ENCODE measurements at regions not wholly inside any gene's neighbourhood (a gene's known extent, or its start where the extent isn't known, plus 50 kb on each side); places are given as distances from the start of the nearest gene placed in this dataset.

- no peaks in the 10 kb centered on the region for H3K79me1 ChIP-seq (ENCODE audit: low read depth, low read length)
- ChIA-PET POLR2A (ENCODE audit: partially characterized antibody) (no interaction called here), CTCF (ENCODE audit: partially characterized antibody) (no interaction called here)
- H3K27me3 ChIP-seq (replicated peaks in 1 of 4; ENCODE audit: control insufficient read depth in 3 of 4, extremely low read depth in 1 of 4, insufficient read depth in 3 of 4, low read length in 3 of 4): peaks cover 0 to 1% (median 0%) of the 10 kb centered on the region in 4 experiments; a peak in 1 of 7 replicates
- H3K56ac ChIP-seq (replicated peaks; ENCODE audit: insufficient read length, low read depth, low read length): no peak overlapping the region
- no peak overlapping the region for H4K91ac ChIP-seq (replicated peaks; ENCODE audit: insufficient read length, low read length)
- no peak overlapping the region for H4K8ac ChIP-seq (ENCODE audit: extremely low read depth, insufficient read depth, low read length)
- H4K20me1 ChIP-seq (replicated peaks in 1 of 2; ENCODE audit: control insufficient read depth in 1 of 2, insufficient read depth in 2 of 2, low read length in 2 of 2): no peaks in the 10 kb centered on the region
- no peaks in the 10 kb centered on the region for H3K79me2 ChIP-seq (ENCODE audit: control insufficient read depth in 1 of 2, insufficient read depth in 2 of 2, low read length in 2 of 2)
- H3K4me2 ChIP-seq (ENCODE audit: insufficient read depth in 1 of 2, low read depth in 2 of 2, low read length in 2 of 2): no peak overlapping the region
- H2AFZ ChIP-seq (ENCODE audit: low read length): no peak overlapping the region
- H4K5ac ChIP-seq (ENCODE audit: insufficient read length, low read depth, low read length): no peak overlapping the region
- H3K18ac ChIP-seq (ENCODE audit: extremely low read depth, low read length): no peak overlapping the region
- no peak overlapping the region for H3K14ac ChIP-seq (ENCODE audit: insufficient read length)
- H3K27ac ChIP-seq (ENCODE audit: low read depth, low read length): no peak overlapping the region
- no peak overlapping the region for H2BK12ac ChIP-seq (ENCODE audit: low read depth, low read length)
- FAIRE-seq (no peak), DNase-seq (ENCODE audit: low read depth in 1 of 2, low spot score in 2 of 2) (no peak)
- H2BK5ac ChIP-seq (ENCODE audit: low read depth, low read length): no peak overlapping the region
- no peak overlapping the region for H3K4me3 ChIP-seq (ENCODE audit: extremely low read depth in 1 of 4, insufficient read depth in 2 of 4, low read depth in 3 of 4, low read length in 4 of 4)
- H3K9ac ChIP-seq (replicated peaks in 1 of 4; ENCODE audit: extremely low read depth in 1 of 4, low read depth in 3 of 4, low read length in 3 of 4): no peak overlapping the region
- 96% methylated on average over 4 of the region's 4 CpGs; no CpG with 5 or more reads in 1 of the 2 experiments for WGBS, 2 experiments (ENCODE audit: extremely low coverage in 1 of 2, insufficient coverage in 1 of 2, insufficient read length in 1 of 2, insufficient replicate concordance in 2 of 2, low coverage in 1 of 2, low lambda C conversion rate in 2 of 2, missing lambda C conversion rate in 1 of 2)
- no peaks in the 10 kb centered on the region for H3K4me1 ChIP-seq (replicated peaks in 1 of 4; ENCODE audit: control insufficient read depth in 3 of 4, insufficient read depth in 4 of 4, low read length in 3 of 4)
- no peak overlapping the region for H2AK5ac ChIP-seq (ENCODE audit: low read depth, low read length)
- TF ChIP-seq BRCA1 (IDR thresholded peaks at IDR 0.05; ENCODE audit: low read depth, low read length): no peak
- TF ChIP-seq CHD2 (IDR thresholded peaks at IDR 0.05; ENCODE audit: low read length): no peak
- TF ChIP-seq GABPA (IDR thresholded peaks at IDR 0.05; ENCODE audit: borderline replicate concordance, insufficient read depth, low read length): no peak
- no peak for TF ChIP-seq HDAC2 (IDR thresholded peaks at IDR 0.05; ENCODE audit: borderline replicate concordance in 1 of 2, low read depth in 2 of 2, low read length in 2 of 2)
- no peak for TF ChIP-seq KDM5A (IDR thresholded peaks at IDR 0.05; ENCODE audit: low read length)
- H2BK15ac ChIP-seq (ENCODE audit: low read length): no peak overlapping the region
- no peaks in the 10 kb centered on the region for H3K9me3 ChIP-seq (ENCODE audit: insufficient read depth in 2 of 2, low read depth in 1 of 2, low read length in 1 of 2)
- H3K23me2 ChIP-seq (ENCODE audit: low read depth, low read length): no peaks in the 10 kb centered on the region
- no peak overlapping the region for H2BK120ac ChIP-seq (replicated peaks; ENCODE audit: low read depth, low read length)
- no peak overlapping the region for H3K4ac ChIP-seq (replicated peaks; ENCODE audit: insufficient read length, low read depth, low read length)
- H3K36me3 ChIP-seq (ENCODE audit: control insufficient read depth in 2 of 4, insufficient read depth in 4 of 4, low read length in 3 of 4): no peaks in the 10 kb centered on the region
- H2BK20ac ChIP-seq (ENCODE audit: low read length): no peak overlapping the region
- H3K23ac ChIP-seq (ENCODE audit: insufficient read length): no peak overlapping the region
Observed at GRCh38 chr18:30500240-30500945, 542.1 kb downstream of the DSC3 start.
